CD4-positive, alpha-beta T cell (primary cell): ENCODE measurements at regions not wholly inside any gene's neighbourhood (a gene's known extent, or its start where the extent isn't known, plus 50 kb on each side); places are given as distances from the start of the nearest gene placed in this dataset.

Source experiments
- ATAC-seq: fragments of 200-7000 bp; cut with Tn5 transposase; one replicate; pipeline ENCODE4 v1.10.0; 2022; ENCODE audit warnings: mild to moderate bottlenecking; ENCODE audit not compliant: poor library complexity
- CTCF ChIA-PET: fragments of 350-600 bp; sonication (Branson Sonifier 250); formaldehyde crosslinking; loops from one replicate; lab custom pipeline; 2021; ENCODE audit warnings: antibody characterized with exemption, inconsistent platforms; lab: Charles Lee
- POLR2A ChIA-PET: fragments of 350-600 bp; sonication (Branson Sonifier 250); formaldehyde crosslinking; loops from one replicate; lab custom pipeline; 2021; ENCODE audit warnings: antibody characterized with exemption, inconsistent platforms; lab: Charles Lee
- DNase-seq, 14 experiments: peaks; one replicate each; pipeline ENCODE4 v3.0.0-alpha.2; 2013 to 2020; ENCODE audit warnings: mixed read lengths in 2 of 14
- H3K27ac ChIP-seq, 2 donors: one replicate each; pipeline versions ENCODE4 v1.5.1 to v1.7.0; 2013; ENCODE audit warnings: low read length in 2 of 2, low read depth in 1 of 2, mild to moderate bottlenecking in 1 of 2
- H3K27me3 ChIP-seq, 2 experiments: 1 replicate in 1 of 2; 2 replicates in 1 of 2; pipeline versions ENCODE4 v1.6.1 to v1.7.0; 2013; ENCODE audit warnings: low read length in 2 of 2, control low read depth in 1 of 2, mild to moderate bottlenecking in 1 of 2, moderate library complexity in 1 of 2; ENCODE audit not compliant: insufficient read depth in 2 of 2, control insufficient read depth in 1 of 2
- H3K36me3 ChIP-seq: one replicate; pipeline ENCODE4 v1.6.1; 2013; ENCODE audit warnings: low read length, control low read depth; ENCODE audit not compliant: insufficient read depth
- H3K4me1 ChIP-seq: one replicate; pipeline ENCODE4 v1.6.1; 2013; ENCODE audit warnings: low read length, control low read depth; ENCODE audit not compliant: insufficient read depth
- H3K4me3 ChIP-seq: one replicate; pipeline ENCODE4 v1.5.1; 2013; ENCODE audit warnings: mild to moderate bottlenecking, low read length, moderate library complexity
- H3K9me3 ChIP-seq, 2 experiments: 1 replicate in 1 of 2; 2 replicates in 1 of 2; pipeline versions ENCODE4 v1.6.1 to v1.7.0; 2013; ENCODE audit warnings: low read length in 2 of 2, mild to moderate bottlenecking in 2 of 2, control low read depth in 1 of 2, moderate library complexity in 1 of 2; ENCODE audit not compliant: control insufficient read depth in 1 of 2, insufficient read depth in 1 of 2
- H3K27ac Mint-ChIP-seq: one replicate; pipeline ENCODE4 v1.8.0; 2020; ENCODE audit warnings: mixed read lengths
- H3K27me3 Mint-ChIP-seq: one replicate; pipeline ENCODE4 v1.8.0; 2021; ENCODE audit warnings: mixed read lengths
- H3K36me3 Mint-ChIP-seq: one replicate; pipeline ENCODE4 v1.8.0; 2021; ENCODE audit warnings: low read depth, mixed read lengths
- H3K4me1 Mint-ChIP-seq: one replicate; pipeline ENCODE4 v1.8.0; 2021; ENCODE audit warnings: low read depth, mixed read lengths
- H3K4me3 Mint-ChIP-seq: one replicate; pipeline ENCODE4 v1.8.0; 2020; ENCODE audit warnings: mild to moderate bottlenecking, mixed read lengths
- H3K9me3 Mint-ChIP-seq: one replicate; pipeline ENCODE4 v1.8.0; 2020; ENCODE audit warnings: mixed read lengths
- intact Hi-C, 2 experiments: fragments of 100-400 bp; cut with DNase I in 1 of 2; cut with micrococcal nuclease in 1 of 2; formaldehyde crosslinking; loops; one replicate each; pipeline versions ENCODE4 v1.15.1 to v1.9.0; 2023 to 2025; cut with DNase I, micrococcal nuclease
- TF ChIP-seq, protein P1 (sequence below): fragments of 200-600 bp; IDR thresholded peaks from one replicate; pipeline ENCODE4 v1.8.0; 2022; ENCODE audit warnings: antibody characterized with exemption, mild to moderate bottlenecking

DNA sequence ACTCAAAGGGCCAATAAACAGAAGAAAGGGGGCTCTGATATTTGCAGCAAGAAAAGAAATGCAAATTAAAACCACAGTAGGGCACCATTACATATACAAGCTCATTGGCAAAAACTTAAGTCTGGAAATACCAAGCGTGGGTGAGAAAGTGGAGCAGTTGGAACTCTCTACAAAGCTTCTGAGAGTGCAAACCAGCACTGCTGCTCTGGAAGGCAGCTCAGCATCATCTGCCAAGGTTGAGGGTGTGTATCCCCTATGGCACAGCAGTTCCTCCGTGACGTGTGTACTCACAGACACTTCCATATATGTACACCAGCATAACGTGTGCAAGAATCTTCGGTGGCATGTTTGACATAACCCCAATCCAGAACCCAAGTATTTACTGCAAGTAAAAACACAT is 271.0 kb upstream of the ATP10A start:
- Histone ChIP-seq H3K9me3 (no peaks in the 10 kb centered on the region), H3K36me3 (no peaks in the 10 kb centered on the region), H3K27ac (no peak overlapping the region), H3K27me3 (peaks cover 0 to 10% of the 10 kb centered on the region in 2 experiments), H3K4me3 (no peak overlapping the region), H3K4me1 (no peaks in the 10 kb centered on the region)
- Mint-ChIP-seq H3K27ac (no peak overlapping the region), H3K36me3 (no peaks in the 10 kb centered on the region), H3K27me3 (peaks cover 33% of the 10 kb centered on the region), H3K4me3 (no peak overlapping the region), H3K4me1 (no peaks in the 10 kb centered on the region), H3K9me3 (no peaks in the 10 kb centered on the region)
- DNase-seq, result no peak
- ChIA-PET POLR2A (no interaction called here), CTCF (no interaction called here)
- TF ChIP-seq, protein P1, sequence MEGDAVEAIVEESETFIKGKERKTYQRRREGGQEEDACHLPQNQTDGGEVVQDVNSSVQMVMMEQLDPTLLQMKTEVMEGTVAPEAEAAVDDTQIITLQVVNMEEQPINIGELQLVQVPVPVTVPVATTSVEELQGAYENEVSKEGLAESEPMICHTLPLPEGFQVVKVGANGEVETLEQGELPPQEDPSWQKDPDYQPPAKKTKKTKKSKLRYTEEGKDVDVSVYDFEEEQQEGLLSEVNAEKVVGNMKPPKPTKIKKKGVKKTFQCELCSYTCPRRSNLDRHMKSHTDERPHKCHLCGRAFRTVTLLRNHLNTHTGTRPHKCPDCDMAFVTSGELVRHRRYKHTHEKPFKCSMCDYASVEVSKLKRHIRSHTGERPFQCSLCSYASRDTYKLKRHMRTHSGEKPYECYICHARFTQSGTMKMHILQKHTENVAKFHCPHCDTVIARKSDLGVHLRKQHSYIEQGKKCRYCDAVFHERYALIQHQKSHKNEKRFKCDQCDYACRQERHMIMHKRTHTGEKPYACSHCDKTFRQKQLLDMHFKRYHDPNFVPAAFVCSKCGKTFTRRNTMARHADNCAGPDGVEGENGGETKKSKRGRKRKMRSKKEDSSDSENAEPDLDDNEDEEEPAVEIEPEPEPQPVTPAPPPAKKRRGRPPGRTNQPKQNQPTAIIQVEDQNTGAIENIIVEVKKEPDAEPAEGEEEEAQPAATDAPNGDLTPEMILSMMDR, result no peak
- intact Hi-C loops, result no loop called here
- no peak for ATAC-seq

GRCh38 chr15:26132811-26133210 is 269.7 kb upstream of the ATP10A start:
- Histone ChIP-seq H3K4me3 (no peak overlapping the region), H3K36me3 (no peaks in the 10 kb centered on the region), H3K27ac (no peak overlapping the region), H3K4me1 (no peaks in the 10 kb centered on the region), H3K27me3 (peaks cover 2 to 10% of the 10 kb centered on the region in 2 experiments), H3K9me3 (no peaks in the 10 kb centered on the region)
- Mint-ChIP-seq H3K36me3 (no peaks in the 10 kb centered on the region), H3K27me3 (peaks cover 47% of the 10 kb centered on the region), H3K4me3 (no peak overlapping the region), H3K9me3 (no peaks in the 10 kb centered on the region), H3K4me1 (no peaks in the 10 kb centered on the region), H3K27ac (no peak overlapping the region)
- CTCF ChIA-PET, result no interaction called here
- ATAC-seq (no peak), DNase-seq (no peak)
- POLR2A ChIA-PET, result no interaction called here
- intact Hi-C loops, result no loop called here
- TF ChIP-seq, protein P1, result no peak

- ChIA-PET CTCF (no interaction called here), POLR2A (no interaction called here)
- Histone ChIP-seq H3K27ac (no peak overlapping the region), H3K4me3 (no peak overlapping the region), H3K9me3 (no peaks in the 10 kb centered on the region), H3K4me1 (no peaks in the 10 kb centered on the region), H3K36me3 (no peaks in the 10 kb centered on the region), H3K27me3 (peaks cover 2 to 10% of the 10 kb centered on the region in 2 experiments)
- H3K9me3 Mint-ChIP-seq, result no peaks in the 10 kb centered on the region
- no peaks in the 10 kb centered on the region for H3K36me3 Mint-ChIP-seq
- no peak overlapping the region for H3K4me3 Mint-ChIP-seq
- H3K4me1 Mint-ChIP-seq, result no peaks in the 10 kb centered on the region
- H3K27ac Mint-ChIP-seq, result no peak overlapping the region
- TF ChIP-seq, protein P1, result no peak
- H3K27me3 Mint-ChIP-seq, result peaks cover 52% of the 10 kb centered on the region
- DNase-seq (no peak), ATAC-seq (no peak)
- intact Hi-C loops, result no loop called here
These were observed 266.7 kb upstream of the ATP10A start for GRCh38 chr15:26129852-26130251.
